Progenitor cell of endocrine pancreas (in vitro differentiated cells): ENCODE measurements at regions not wholly inside any gene's neighbourhood (a gene's known extent, or its start where the extent isn't known, plus 50 kb on each side); places are given as distances from the start of the nearest gene placed in this dataset.

ENCODE experiments used
- DNase-seq: peaks from one replicate; pipeline ENCODE4 v3.0.0; 2021; ENCODE audit warnings: low spot score; ENCODE audit not compliant: unreplicated experiment
- H3K27ac Mint-ChIP-seq: 2 replicates; pipeline ENCODE4 v1.8.0; 2021; ENCODE audit warnings: mild to moderate bottlenecking, moderate library complexity, mixed read lengths
- H3K27me3 Mint-ChIP-seq: 2 replicates; pipeline ENCODE4 v1.8.0; 2021; ENCODE audit warnings: mixed read lengths
- H3K36me3 Mint-ChIP-seq: 2 replicates; pipeline ENCODE4 v1.8.0; 2022; ENCODE audit warnings: mixed read lengths; ENCODE audit not compliant: insufficient read depth
- H3K4me1 Mint-ChIP-seq: 2 replicates; pipeline ENCODE4 v1.8.0; 2021; ENCODE audit warnings: low read depth, mixed read lengths
- H3K4me3 Mint-ChIP-seq: 2 replicates; pipeline ENCODE4 v1.8.0; 2021; ENCODE audit warnings: low read depth, mild to moderate bottlenecking, moderate library complexity, mixed read lengths
- H3K9me3 Mint-ChIP-seq: 2 replicates; pipeline ENCODE4 v1.8.0; 2021; ENCODE audit warnings: low read depth, mixed read lengths
- TF ChIP-seq, protein P1 (sequence below): fragments of 200-600 bp; sonication (generic); IDR thresholded peaks from one replicate; pipeline ENCODE4 v1.5.0; 2021; ENCODE audit warnings: antibody characterized with exemption, mild to moderate bottlenecking; ENCODE audit not compliant: unreplicated experiment

DNA sequence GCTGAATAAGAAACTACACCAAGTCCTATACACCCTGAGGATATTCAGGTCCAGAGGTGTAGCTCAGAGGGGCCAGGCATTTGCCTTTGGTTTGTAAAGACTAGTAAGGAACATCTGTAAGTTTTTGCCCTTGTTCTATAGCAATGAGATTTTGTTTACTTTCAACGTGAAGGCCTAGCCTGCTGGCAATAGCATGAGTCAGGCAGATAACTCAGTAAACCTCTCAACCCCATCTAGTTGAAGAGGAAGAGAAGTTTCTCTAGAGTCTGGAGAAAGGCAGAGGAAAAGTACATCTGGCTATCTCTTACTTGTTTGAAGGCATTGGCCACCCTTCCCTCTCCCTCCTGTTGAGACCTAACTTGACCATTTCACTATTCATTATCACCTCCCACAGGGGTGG, 70.3 kb upstream of the ZNF521 start:
- no peaks in the 10 kb centered on the region for H3K9me3 Mint-ChIP-seq
- no peaks in the 10 kb centered on the region for H3K4me1 Mint-ChIP-seq
- H3K4me3 Mint-ChIP-seq = no peak overlapping the region
- H3K27me3 Mint-ChIP-seq = peaks cover 17% of the 10 kb centered on the region
- no peak overlapping the region for H3K27ac Mint-ChIP-seq
- DNase-seq = no peak
- no peaks in the 10 kb centered on the region for H3K36me3 Mint-ChIP-seq
- TF ChIP-seq, protein P1, sequence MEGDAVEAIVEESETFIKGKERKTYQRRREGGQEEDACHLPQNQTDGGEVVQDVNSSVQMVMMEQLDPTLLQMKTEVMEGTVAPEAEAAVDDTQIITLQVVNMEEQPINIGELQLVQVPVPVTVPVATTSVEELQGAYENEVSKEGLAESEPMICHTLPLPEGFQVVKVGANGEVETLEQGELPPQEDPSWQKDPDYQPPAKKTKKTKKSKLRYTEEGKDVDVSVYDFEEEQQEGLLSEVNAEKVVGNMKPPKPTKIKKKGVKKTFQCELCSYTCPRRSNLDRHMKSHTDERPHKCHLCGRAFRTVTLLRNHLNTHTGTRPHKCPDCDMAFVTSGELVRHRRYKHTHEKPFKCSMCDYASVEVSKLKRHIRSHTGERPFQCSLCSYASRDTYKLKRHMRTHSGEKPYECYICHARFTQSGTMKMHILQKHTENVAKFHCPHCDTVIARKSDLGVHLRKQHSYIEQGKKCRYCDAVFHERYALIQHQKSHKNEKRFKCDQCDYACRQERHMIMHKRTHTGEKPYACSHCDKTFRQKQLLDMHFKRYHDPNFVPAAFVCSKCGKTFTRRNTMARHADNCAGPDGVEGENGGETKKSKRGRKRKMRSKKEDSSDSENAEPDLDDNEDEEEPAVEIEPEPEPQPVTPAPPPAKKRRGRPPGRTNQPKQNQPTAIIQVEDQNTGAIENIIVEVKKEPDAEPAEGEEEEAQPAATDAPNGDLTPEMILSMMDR = no peak

DNA sequence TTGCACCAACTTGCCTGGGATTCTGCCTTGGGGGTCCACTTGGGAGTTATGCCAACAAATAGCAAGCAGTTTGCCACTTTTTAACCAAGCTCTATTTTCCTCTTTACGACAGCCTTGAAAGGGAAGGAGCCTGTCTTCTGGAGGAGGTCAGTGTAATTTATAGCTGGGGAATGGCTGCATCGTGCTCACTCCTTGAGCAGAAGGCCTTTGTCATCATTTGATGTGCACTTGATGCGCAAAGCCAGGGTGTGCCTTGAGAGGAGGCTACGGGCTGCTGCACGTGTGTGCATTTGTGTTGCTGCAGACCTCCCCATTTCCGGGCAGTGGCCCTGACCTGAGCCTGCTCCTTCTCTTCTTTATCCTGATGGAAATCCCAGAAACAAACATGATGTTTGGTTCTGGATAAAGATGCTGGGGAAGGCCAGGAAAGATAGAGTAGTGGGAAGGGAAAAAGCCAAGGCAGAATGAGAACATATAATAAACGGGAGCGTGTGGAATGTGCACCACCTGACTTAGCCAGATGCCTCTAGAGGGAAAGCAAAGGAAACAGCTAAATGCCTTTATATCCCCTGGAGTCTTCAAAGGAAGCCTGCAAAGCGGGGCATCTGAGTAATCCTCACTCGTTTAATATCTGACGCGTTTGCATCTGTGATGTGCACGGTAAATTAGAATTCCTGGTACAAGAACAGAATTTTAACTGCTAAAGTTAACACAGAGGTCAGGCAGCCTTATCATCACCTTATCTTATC, 68.3 kb upstream of the ZNF521 start:
- H3K27ac Mint-ChIP-seq = no peak overlapping the region
- DNase-seq = no peak
- H3K27me3 Mint-ChIP-seq = peaks cover 29% of the 10 kb centered on the region
- no peaks in the 10 kb centered on the region for H3K4me1 Mint-ChIP-seq
- H3K4me3 Mint-ChIP-seq = no peak overlapping the region
- TF ChIP-seq, protein P1 = no peak
- H3K36me3 Mint-ChIP-seq = no peaks in the 10 kb centered on the region
- no peaks in the 10 kb centered on the region for H3K9me3 Mint-ChIP-seq

DNA sequence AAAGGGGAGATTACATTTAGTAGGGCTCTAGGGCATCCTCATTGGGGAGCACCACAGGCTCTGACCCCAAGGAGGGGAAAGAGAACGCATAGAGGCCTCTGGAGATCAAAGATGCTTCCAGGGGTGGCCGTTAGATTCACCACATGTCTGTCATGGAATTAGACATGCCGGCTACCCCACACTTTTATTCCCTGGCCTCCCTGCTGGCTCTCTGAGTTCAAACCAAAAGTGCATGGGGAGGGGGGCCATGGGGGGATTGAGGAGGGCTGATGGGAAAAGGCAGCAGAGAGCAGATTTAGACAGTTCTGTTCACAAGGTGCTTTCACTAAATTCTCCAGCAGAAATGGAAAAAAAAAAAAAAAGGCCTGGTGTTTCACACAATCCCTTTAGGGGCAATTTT, 64.4 kb upstream of the ZNF521 start:
- H3K4me3 Mint-ChIP-seq = no peak overlapping the region
- H3K9me3 Mint-ChIP-seq = no peaks in the 10 kb centered on the region
- no peak overlapping the region for H3K27ac Mint-ChIP-seq
- DNase-seq = no peak
- H3K27me3 Mint-ChIP-seq = peaks cover 30% of the 10 kb centered on the region
- H3K4me1 Mint-ChIP-seq = no peaks in the 10 kb centered on the region
- TF ChIP-seq, protein P1 = no peak
- no peaks in the 10 kb centered on the region for H3K36me3 Mint-ChIP-seq

DNA sequence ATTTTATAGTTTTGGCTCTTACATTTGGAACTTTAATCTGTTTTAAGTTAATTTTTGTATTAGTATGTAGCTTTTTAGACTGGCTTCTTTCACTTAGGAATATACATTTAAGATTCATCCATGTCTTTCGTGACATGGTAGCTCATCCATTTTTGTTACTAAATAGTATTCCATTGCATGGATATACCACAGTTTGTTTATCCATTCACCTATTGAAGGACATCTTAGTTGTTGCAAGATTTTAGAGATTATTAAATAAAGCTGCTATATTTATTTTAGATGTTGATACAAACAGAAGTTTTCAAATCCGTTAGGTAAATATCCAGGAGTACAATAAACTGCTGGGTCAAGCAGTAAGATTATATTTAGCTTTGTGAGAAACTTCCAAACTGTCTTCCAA, 58.0 kb upstream of the ZNF521 start:
- no peaks in the 10 kb centered on the region for H3K4me1 Mint-ChIP-seq
- DNase-seq = no peak
- no peak overlapping the region for H3K4me3 Mint-ChIP-seq
- TF ChIP-seq, protein P1 = no peak
- no peak overlapping the region for H3K27ac Mint-ChIP-seq
- peaks cover 2% of the 10 kb centered on the region for H3K9me3 Mint-ChIP-seq
- H3K27me3 Mint-ChIP-seq = peaks cover 5% of the 10 kb centered on the region
- no peaks in the 10 kb centered on the region for H3K36me3 Mint-ChIP-seq

DNA sequence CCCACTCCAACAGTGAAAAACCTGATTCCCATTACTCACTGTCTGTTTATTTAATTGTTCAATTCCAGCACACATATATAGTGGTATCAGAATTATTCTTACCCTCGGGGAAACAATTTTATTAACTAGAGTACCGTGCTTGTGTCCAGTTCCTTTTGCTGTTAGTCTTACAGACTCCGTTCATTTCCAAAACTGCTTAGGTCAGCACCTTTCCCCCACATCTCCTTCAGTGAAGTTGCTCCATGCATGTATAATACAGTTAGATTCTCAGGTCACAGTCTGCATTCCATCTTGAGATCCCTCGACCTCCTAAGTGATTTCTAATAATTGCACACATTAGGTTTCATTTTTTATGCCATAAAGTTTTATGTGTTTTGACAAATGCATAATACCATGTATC, 56.3 kb upstream of the ZNF521 start:
- H3K4me3 Mint-ChIP-seq = no peak overlapping the region
- H3K27ac Mint-ChIP-seq = no peak overlapping the region
- TF ChIP-seq, protein P1 = no peak
- no peak for DNase-seq
- H3K27me3 Mint-ChIP-seq = no peaks in the 10 kb centered on the region
- peaks cover 2% of the 10 kb centered on the region for H3K9me3 Mint-ChIP-seq
- H3K4me1 Mint-ChIP-seq = no peaks in the 10 kb centered on the region
- H3K36me3 Mint-ChIP-seq = no peaks in the 10 kb centered on the region
